ENCODE measurements at regions not wholly inside any gene's neighbourhood (a gene's known extent, or its start where the extent isn't known, plus 50 kb on each side); places are given as distances from the start of the nearest gene placed in this dataset.

DNA sequence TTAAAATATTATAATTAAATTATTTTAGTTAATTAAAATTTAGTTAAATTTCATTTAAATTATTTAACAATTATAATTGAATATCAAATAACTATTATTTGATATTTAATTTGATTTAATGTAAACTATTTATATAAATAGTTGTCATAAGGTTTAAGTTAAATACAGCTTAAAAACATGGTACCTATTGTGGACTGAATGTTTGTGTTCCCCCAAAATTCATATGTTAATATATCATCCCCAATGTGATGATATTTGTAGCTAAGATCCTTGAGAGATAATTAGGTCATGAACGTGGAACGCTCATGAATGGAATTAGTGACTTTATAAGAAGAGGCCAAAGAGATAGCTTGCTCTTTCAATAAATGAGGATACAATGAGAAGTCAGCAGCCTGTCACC is 505.7 kb upstream of the LRATD1 start:
- Histone ChIP-seq H3K9me1 (ENCODE audit: control insufficient read depth, extremely low read depth, insufficient read depth, low read length) (no peaks in the 10 kb centered on the region), H4K20me1 (ENCODE audit: control insufficient read depth, extremely low read depth, insufficient read depth, low read length) (no peaks in the 10 kb centered on the region), H3K4me1 (ENCODE audit: control insufficient read depth, extremely low read depth, insufficient read depth, low read length) (no peaks in the 10 kb centered on the region), H3K79me2 (ENCODE audit: control insufficient read depth, insufficient read depth, low read length) (no peaks in the 10 kb centered on the region), H3K36me3 (ENCODE audit: control insufficient read depth in 2 of 2, extremely low read depth in 1 of 2, insufficient read depth in 2 of 2, low read length in 2 of 2) (no peaks in the 10 kb centered on the region), H3K4me2 (ENCODE audit: control insufficient read depth, extremely low read depth, insufficient read depth, low read depth, low read length) (no peak overlapping the region), H3K27me3 (ENCODE audit: control insufficient read depth, extremely low read depth, insufficient read depth, low read length) (no peaks in the 10 kb centered on the region), H3K9me3 (ENCODE audit: control insufficient read depth, low read depth, low read length) (no peaks in the 10 kb centered on the region), H3K4me3 (ENCODE audit: control insufficient read depth in 2 of 3, extremely low read depth in 1 of 3, insufficient read depth in 2 of 3, low read depth in 1 of 3, low read length in 3 of 3) (no peak overlapping the region), H2AFZ (ENCODE audit: control insufficient read depth, low read length) (no peak overlapping the region), H3K9ac (ENCODE audit: control insufficient read depth, extremely low read depth, insufficient read depth, low read length) (no peak overlapping the region), H3K27ac (ENCODE audit: control insufficient read depth, insufficient read depth, low read length) (no peak overlapping the region)
- no peak for DNase-seq (ENCODE audit: low read depth, low spot score)
- dilution Hi-C loops (cut with MboI; ENCODE audit: extremely low pct_ligation_motif_present, low sequenced_read_pairs): no loop called here
- TF ChIP-seq, protein P1, sequence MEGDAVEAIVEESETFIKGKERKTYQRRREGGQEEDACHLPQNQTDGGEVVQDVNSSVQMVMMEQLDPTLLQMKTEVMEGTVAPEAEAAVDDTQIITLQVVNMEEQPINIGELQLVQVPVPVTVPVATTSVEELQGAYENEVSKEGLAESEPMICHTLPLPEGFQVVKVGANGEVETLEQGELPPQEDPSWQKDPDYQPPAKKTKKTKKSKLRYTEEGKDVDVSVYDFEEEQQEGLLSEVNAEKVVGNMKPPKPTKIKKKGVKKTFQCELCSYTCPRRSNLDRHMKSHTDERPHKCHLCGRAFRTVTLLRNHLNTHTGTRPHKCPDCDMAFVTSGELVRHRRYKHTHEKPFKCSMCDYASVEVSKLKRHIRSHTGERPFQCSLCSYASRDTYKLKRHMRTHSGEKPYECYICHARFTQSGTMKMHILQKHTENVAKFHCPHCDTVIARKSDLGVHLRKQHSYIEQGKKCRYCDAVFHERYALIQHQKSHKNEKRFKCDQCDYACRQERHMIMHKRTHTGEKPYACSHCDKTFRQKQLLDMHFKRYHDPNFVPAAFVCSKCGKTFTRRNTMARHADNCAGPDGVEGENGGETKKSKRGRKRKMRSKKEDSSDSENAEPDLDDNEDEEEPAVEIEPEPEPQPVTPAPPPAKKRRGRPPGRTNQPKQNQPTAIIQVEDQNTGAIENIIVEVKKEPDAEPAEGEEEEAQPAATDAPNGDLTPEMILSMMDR (optimal IDR thresholded peaks at IDR 0.05 in 1 of 3, IDR thresholded peaks at IDR 0.05 in 1 of 3, conservative IDR thresholded peaks at IDR 0.05 in 1 of 3; ENCODE audit: extremely low read depth in 1 of 3, insufficient read depth in 2 of 3, low read length in 3 of 3): no peak
- TF ChIP-seq EZH2 (IDR thresholded peaks at IDR 0.05; ENCODE audit: low read length): no peak
- no peak for FAIRE-seq

DNA sequence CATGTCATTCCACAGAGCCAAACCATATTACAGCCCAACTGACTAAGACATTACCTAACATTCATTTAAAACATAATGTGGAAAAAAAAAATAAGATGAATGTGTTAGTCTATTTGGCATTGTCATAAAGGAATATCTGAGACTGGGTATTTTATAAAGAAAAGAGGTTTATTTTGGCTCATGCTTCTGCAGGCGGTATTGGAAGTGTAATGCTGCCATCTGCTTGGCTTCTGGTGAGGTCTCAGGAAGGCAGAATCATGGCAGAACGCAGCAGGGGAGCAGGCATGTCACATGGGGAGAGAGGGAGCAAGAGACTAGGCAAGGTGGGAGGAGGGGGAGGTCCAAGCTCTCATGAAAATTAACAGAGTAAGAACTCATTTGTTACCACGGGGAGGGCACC is 504.8 kb upstream of the LRATD1 start:
- Histone ChIP-seq H3K9ac (ENCODE audit: control insufficient read depth, extremely low read depth, insufficient read depth, low read length) (no peak overlapping the region), H3K4me3 (ENCODE audit: control insufficient read depth in 2 of 3, extremely low read depth in 1 of 3, insufficient read depth in 2 of 3, low read depth in 1 of 3, low read length in 3 of 3) (no peak overlapping the region), H4K20me1 (ENCODE audit: control insufficient read depth, extremely low read depth, insufficient read depth, low read length) (no peaks in the 10 kb centered on the region), H3K27ac (ENCODE audit: control insufficient read depth, insufficient read depth, low read length) (no peak overlapping the region), H3K4me2 (ENCODE audit: control insufficient read depth, extremely low read depth, insufficient read depth, low read depth, low read length) (no peak overlapping the region), H3K36me3 (ENCODE audit: control insufficient read depth in 2 of 2, extremely low read depth in 1 of 2, insufficient read depth in 2 of 2, low read length in 2 of 2) (no peaks in the 10 kb centered on the region), H3K79me2 (ENCODE audit: control insufficient read depth, insufficient read depth, low read length) (no peaks in the 10 kb centered on the region), H3K4me1 (ENCODE audit: control insufficient read depth, extremely low read depth, insufficient read depth, low read length) (no peaks in the 10 kb centered on the region), H3K27me3 (ENCODE audit: control insufficient read depth, extremely low read depth, insufficient read depth, low read length) (no peaks in the 10 kb centered on the region), H2AFZ (ENCODE audit: control insufficient read depth, low read length) (no peak overlapping the region), H3K9me3 (ENCODE audit: control insufficient read depth, low read depth, low read length) (no peaks in the 10 kb centered on the region), H3K9me1 (ENCODE audit: control insufficient read depth, extremely low read depth, insufficient read depth, low read length) (no peaks in the 10 kb centered on the region)
- dilution Hi-C loops (cut with MboI; ENCODE audit: extremely low pct_ligation_motif_present, low sequenced_read_pairs): no loop called here
- TF ChIP-seq EZH2 (IDR thresholded peaks at IDR 0.05; ENCODE audit: low read length): no peak
- TF ChIP-seq, protein P1 (optimal IDR thresholded peaks at IDR 0.05 in 1 of 3, IDR thresholded peaks at IDR 0.05 in 1 of 3, conservative IDR thresholded peaks at IDR 0.05 in 1 of 3; ENCODE audit: extremely low read depth in 1 of 3, insufficient read depth in 2 of 3, low read length in 3 of 3): no peak
- no peak for DNase-seq (ENCODE audit: low read depth, low spot score)
- no peak for FAIRE-seq
